Fibroblast of the aortic adventitia (primary cell): ENCODE measurements at regions not wholly inside any gene's neighbourhood (a gene's known extent, or its start where the extent isn't known, plus 50 kb on each side); places are given as distances from the start of the nearest gene placed in this dataset.
A peak's percentile ranks its signal among the peaks of the same experiment; 100 is the strongest.

Source experiments
- DNase-seq: peaks from one replicate; pipeline ENCODE4 v3.0.0-alpha.2; 2010; ENCODE audit warnings: low read depth
- H3K4me3 ChIP-seq: 2 replicates; pipeline ENCODE4 v1.5.1; 2011; ENCODE audit warnings: low read depth, mild to moderate bottlenecking, control low read depth, low read length, moderate library complexity
- CTCF ChIP-seq: IDR thresholded peaks from 2 replicates; pipeline ENCODE4 v1.5.1; 2011; ENCODE audit warnings: mild to moderate bottlenecking, low read length, control low read depth, inconsistent platforms; ENCODE audit not compliant: insufficient read depth

GRCh38 chr3:115533218-115533617, 90.1 kb upstream of the GAP43 start:
- H3K4me3 ChIP-seq = no peak overlapping the region
- DNase-seq = no peak
- TF ChIP-seq CTCF = no peak

DNA sequence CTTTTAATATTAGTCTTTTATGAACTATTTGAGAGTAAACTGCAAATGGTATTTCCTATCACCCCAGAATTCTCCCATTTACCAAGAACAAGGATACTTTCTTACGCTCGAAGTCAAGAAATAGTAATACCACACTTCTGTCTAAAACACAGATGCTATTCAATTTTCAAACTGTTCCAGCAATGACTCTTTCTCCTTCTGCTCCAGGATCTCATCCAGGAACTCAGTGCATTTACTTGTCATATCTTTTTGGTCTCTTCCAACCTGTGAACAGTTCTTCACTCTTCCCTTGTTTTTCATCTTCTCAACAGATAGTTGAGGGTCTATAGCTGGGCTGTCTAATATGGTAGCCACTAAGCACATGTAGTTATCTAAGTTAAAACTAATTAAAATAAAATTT, 87.1 kb upstream of the GAP43 start:
- DNase-seq = no peak
- no peak for TF ChIP-seq CTCF
- H3K4me3 ChIP-seq = no peak overlapping the region

- TF ChIP-seq CTCF = no peak
- DNase-seq = no peak
- no peak overlapping the region for H3K4me3 ChIP-seq
Observed at GRCh38 chr3:115537669-115538068, 85.6 kb upstream of the GAP43 start.

- no peak for DNase-seq
- no peak overlapping the region for H3K4me3 ChIP-seq
- TF ChIP-seq CTCF = no peak
Observed at GRCh38 chr3:115547207-115547606, 76.1 kb upstream of the GAP43 start.

DNA sequence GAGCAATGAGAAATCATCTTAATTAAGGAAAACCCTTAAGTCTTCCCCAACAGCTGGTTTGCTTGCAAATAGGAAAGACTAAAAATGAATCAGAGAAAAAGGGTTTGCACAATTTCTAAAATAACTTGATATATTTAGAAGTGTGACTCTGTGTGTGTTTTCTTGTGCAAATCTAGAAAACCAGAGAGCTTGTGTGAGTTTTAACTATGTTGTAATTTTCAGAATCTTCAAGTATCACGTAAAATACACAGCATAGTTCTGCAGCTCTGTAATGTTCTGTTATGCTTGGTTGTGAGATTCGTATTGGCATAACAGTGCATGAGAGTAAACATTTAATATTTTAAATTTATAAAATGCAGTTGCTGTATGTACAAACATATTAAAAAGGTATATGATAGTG, 74.7 kb upstream of the GAP43 start:
- no peak for TF ChIP-seq CTCF
- DNase-seq = peak; percentile 22
- H3K4me3 ChIP-seq = no peak overlapping the region

DNA sequence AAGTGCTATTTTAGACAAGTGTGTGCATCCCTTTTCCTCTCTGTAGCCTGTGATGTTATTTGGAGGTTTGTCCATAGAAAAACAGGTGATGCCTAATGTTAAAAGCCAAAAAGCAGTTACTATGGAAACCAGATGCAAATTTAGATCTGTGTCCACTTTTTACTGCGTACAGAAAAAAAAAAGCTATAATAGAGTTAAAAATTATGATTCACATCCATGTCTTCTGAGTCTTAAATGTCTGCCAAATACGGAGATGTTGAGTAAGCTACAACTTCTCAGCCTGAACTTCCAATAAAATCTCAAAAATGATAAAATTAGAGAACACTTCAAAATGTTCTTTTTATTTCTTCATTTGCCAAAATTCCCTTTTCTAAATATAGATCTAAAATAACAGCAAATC, 74.2 kb upstream of the GAP43 start:
- no peak overlapping the region for H3K4me3 ChIP-seq
- no peak for TF ChIP-seq CTCF
- DNase-seq = peak; percentile 76

GRCh38 chr3:115550285-115550761, 73.0 kb upstream of the GAP43 start:
- no peak for TF ChIP-seq CTCF
- H3K4me3 ChIP-seq = no peak overlapping the region
- DNase-seq = peak; percentile 81
